Breast epithelium (tissue), 3 donors: ENCODE measurements at regions not wholly inside any gene's neighbourhood (a gene's known extent, or its start where the extent isn't known, plus 50 kb on each side); places are given as distances from the start of the nearest gene placed in this dataset.

Experiments
- CTCF ChIP-seq, 3 donors: fragments of 450-650 bp; IDR thresholded peaks; one replicate each; pipeline ENCODE4 v1.5.1; 2016 to 2017; ENCODE audit warnings: antibody characterized with exemption in 3 of 3, mild to moderate bottlenecking in 3 of 3, moderate library complexity in 3 of 3
- POLR2A ChIP-seq: fragments of 450-650 bp; IDR thresholded peaks from one replicate; pipeline ENCODE4 v1.6.1; 2016; ENCODE audit warnings: antibody characterized with exemption, mild to moderate bottlenecking, moderate library complexity
- POLR2AphosphoS5 ChIP-seq, 3 donors: sonication (generic); formaldehyde crosslinking; IDR thresholded peaks; one replicate each; pipeline ENCODE4 v1.6.1; 2017; ENCODE audit warnings: antibody characterized with exemption in 3 of 3

- no peak for TF ChIP-seq POLR2A
- no peak for TF ChIP-seq CTCF (IDR thresholded peaks at IDR 0.05)
- TF ChIP-seq POLR2AphosphoS5 (IDR thresholded peaks at IDR 0.05), result no peak
Observed at GRCh38 chr14:106417224-106418049, 891.1 kb downstream of the TMEM121 start.
